C4-2B (cell line): ENCODE measurements at regions not wholly inside any gene's neighbourhood (a gene's known extent, or its start where the extent isn't known, plus 50 kb on each side); places are given as distances from the start of the nearest gene placed in this dataset.

ENCODE experiments used
- H3K27ac ChIP-seq: fragments of 450-650 bp; 2 replicates; pipeline ENCODE4 v1.5.1; 2017
- ZFX ChIP-seq: fragments of 450-650 bp; IDR thresholded peaks from 2 replicates; pipeline ENCODE4 v1.6.1; 2017
- TF ChIP-seq, protein P1 (sequence below): fragments of 450-650 bp; conservative IDR thresholded peaks from 2 replicates; pipeline ENCODE4 v1.5.1; 2017; ENCODE audit warnings: mild to moderate bottlenecking

DNA sequence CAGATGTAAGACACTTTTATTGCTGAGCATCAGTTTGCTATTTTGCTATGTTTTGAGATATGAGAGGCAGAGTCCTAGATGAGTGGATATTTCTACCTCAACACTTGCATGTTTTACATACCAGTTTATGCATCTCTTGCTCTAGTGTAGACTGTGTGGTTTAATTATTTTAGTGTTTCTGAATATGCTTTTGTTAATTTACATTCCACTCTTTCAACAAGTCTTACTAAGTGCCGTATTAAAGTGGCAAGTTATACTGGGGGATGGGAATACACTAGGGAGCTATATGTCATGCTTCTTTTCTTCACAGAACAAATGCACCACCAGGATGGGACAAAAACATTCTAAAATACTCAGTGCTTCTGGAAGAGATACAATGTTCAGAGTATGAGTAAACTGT lies 507.7 kb upstream of the PRMT6 start:
- H3K27ac ChIP-seq: no peak overlapping the region
- no peak for TF ChIP-seq ZFX
- TF ChIP-seq, protein P1, sequence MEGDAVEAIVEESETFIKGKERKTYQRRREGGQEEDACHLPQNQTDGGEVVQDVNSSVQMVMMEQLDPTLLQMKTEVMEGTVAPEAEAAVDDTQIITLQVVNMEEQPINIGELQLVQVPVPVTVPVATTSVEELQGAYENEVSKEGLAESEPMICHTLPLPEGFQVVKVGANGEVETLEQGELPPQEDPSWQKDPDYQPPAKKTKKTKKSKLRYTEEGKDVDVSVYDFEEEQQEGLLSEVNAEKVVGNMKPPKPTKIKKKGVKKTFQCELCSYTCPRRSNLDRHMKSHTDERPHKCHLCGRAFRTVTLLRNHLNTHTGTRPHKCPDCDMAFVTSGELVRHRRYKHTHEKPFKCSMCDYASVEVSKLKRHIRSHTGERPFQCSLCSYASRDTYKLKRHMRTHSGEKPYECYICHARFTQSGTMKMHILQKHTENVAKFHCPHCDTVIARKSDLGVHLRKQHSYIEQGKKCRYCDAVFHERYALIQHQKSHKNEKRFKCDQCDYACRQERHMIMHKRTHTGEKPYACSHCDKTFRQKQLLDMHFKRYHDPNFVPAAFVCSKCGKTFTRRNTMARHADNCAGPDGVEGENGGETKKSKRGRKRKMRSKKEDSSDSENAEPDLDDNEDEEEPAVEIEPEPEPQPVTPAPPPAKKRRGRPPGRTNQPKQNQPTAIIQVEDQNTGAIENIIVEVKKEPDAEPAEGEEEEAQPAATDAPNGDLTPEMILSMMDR: no peak

DNA sequence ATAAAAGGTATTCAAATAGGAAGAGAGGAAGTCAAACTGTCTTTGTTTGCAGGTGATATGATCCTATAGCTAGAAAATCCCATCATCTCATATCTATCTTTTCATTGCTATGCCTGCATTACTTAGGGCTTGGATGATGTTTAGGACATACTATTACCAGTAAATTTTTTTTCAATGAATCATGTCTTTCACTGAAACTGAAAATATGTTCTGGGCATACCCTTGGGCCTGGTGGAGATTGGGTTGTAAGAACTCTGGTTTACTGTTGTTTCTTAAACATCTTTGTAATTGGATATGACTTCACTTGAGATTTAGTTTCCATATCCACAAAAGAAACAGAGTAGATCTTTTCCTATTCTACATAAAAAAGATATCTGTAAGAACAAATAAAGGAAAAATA lies 502.2 kb upstream of the PRMT6 start:
- TF ChIP-seq, protein P1: no peak

GRCh38 chr1:106555571-106555970 lies 500.9 kb upstream of the PRMT6 start:
- no peak overlapping the region for H3K27ac ChIP-seq
- TF ChIP-seq, protein P1: no peak
- no peak for TF ChIP-seq ZFX

More for the DNA sequence above, 502.2 kb upstream of the PRMT6 start:
- H3K27ac ChIP-seq: no peak overlapping the region

GRCh38 chr1:106564192-106564591 lies 492.3 kb upstream of the PRMT6 start:
- no peak overlapping the region for H3K27ac ChIP-seq
- TF ChIP-seq, protein P1: no peak
- no peak for TF ChIP-seq ZFX

DNA sequence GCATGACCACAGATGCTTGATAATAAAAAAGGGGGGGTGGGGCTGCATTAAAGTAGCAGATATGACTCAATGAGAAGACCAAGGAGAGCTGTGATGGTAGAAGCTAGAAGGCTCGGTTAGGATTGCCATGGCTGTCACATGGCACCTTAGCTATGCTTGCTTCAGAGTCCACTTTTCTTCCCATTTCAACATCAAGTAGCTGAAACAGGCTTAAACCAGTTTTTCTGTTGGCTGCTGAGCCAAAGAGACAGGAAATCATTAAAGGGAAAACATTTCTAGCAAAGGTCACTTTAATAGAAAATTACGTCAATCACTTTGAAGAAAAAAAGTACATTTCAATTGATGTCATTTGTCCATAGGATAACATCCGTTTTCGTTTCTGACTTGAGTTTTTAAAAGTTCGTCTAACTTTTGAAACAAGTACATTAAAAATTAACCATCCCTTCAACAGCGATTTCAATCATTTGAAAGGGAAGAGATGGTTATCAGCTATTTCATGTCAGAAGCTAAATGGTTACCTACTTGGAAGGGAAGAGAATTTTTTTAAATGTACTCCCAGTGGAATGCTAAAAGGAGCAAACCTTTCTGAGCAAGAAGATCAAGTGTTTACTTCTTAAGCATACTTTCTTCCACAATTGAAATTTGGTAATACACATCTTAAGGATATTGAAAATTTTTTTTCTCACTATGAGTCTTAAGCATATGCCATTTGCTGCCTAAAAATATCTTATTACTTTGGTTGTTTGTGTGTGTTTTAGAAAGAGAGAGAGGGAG lies 488.1 kb upstream of the PRMT6 start:
- TF ChIP-seq, protein P1: no peak
- TF ChIP-seq ZFX: no peak
- no peak overlapping the region for H3K27ac ChIP-seq

DNA sequence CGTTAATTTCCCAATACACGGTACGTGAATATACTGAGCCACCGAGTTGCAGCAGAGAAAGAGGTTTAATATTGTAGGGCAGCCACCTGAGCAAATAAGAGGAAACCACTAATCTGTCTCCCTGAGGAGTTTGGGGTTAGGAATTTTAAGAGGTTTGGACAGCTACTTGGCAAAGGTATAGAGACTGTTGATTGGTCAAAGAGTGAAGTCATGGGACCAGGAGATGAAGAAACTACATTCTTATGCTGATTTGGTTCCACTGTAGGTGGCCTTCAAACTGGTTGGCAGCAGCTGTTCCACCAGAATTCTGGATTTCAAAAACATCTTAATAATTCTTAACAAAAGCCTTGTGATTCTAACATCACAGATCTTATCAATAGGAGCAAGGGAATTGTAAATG lies 485.4 kb upstream of the PRMT6 start:
- no peak overlapping the region for H3K27ac ChIP-seq
- TF ChIP-seq ZFX: no peak
- TF ChIP-seq, protein P1: no peak

DNA sequence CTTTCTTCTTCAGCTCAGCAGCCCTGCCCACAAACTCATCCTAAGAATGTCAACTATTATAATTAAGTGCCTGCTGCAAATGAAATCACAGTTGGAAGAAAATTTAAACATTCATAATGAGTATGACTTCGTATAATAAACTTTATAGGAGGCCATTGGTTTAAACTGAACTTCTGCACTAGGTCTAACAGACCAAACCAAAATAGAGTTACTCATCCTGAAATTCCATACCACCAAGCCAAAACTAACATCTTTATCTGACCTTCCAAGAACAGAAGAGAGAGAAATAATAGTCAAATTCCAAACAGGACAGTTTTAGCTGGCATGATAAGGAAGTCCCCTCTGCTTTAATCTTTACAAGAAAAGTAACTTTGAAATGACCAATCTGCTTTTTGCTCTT lies 472.4 kb upstream of the PRMT6 start:
- H3K27ac ChIP-seq: no peak overlapping the region
- no peak for TF ChIP-seq ZFX
- TF ChIP-seq, protein P1: no peak
